ENCODE measurements at regions not wholly inside any gene's neighbourhood (a gene's known extent, or its start where the extent isn't known, plus 50 kb on each side); places are given as distances from the start of the nearest gene placed in this dataset.

DNA sequence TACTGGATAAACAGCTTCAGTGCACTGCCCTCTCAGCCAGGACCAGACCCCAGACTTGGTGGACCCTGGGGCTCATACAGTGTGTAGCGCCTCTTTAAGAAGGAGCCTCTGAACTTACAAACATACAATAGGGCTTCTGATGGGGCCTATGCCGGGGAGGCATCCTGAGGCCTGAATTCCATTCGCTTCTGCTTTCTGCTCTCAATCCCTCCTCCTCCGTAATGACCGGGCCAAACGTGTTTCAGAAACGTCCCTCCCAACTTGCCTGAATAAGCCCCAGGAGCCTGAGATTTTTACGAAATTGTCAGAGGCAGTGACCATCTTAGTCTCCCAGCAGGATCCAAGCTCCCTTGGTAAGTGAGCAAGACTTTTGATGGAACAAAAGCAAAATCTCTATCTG, 128.1 kb upstream of the BOD1 start:
- DNase-seq: no peak

DNA sequence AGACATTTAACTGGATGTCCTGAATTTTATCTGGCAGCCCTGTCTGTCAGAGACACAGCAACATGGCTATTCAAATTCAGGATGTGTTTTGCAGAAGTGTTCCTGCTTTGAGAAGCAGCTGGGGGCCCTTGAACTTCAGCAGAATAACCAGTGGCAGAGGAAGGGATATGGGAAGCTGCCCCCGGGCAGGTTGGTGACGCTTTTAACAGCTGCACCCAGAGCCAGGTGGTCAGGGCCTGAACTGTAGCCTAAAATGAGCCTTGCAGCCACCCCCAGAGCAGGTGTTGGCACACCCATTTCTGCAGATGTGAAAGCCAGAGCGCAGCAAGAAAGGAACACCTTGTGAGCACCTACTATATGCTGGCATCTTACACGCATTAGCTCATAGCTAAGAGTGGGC, 128.7 kb upstream of the BOD1 start:
- peak; percentile 3 for DNase-seq

DNA sequence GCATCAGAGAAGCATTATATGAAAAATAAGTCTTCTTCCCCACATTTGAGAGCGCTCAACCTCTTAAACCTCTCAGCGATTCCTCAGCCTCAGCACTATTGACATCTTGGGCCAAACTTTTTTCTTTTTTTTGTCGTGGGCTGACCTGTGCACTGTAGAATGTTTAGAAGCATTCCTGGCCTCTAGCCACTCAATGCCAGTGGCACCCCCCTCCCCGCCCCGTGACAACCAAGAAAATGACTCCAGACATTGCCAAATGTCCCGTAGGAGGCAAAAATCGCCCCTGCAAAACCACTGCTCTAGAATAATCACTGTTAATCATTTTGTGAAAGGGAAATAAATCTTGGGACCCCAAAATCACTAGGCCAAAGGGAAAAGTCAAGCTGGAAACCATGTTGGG, 129.1 kb upstream of the BOD1 start:
- DNase-seq: no peak

DNA sequence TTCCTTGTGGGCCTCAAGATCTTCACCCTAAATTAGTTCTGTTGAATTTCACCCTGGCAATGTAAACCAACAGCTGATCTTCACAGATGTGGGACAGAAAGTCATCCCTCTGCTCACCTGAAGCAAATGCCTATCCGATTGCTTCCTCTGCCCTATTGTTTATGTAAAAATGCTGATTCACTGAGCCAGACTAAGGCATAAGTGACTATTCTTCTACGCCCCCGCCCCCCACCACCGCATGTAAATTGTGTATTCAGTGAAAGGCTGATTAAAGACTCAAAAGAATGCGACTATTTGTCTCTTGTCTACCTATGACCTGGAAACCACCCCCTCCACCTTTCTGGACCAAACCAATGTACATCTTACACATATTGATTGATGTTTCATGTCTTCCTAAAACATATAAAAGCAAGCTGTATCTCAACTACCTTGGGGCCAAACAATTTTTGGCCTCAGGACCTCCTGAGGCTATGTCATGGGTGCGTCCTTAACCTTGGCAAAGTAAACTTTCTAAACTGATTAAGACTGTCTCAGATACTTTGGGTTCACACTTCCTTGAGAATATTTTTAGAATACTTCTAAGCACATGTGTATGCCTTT, 129.7 kb upstream of the BOD1 start:
- no peak for DNase-seq

DNA sequence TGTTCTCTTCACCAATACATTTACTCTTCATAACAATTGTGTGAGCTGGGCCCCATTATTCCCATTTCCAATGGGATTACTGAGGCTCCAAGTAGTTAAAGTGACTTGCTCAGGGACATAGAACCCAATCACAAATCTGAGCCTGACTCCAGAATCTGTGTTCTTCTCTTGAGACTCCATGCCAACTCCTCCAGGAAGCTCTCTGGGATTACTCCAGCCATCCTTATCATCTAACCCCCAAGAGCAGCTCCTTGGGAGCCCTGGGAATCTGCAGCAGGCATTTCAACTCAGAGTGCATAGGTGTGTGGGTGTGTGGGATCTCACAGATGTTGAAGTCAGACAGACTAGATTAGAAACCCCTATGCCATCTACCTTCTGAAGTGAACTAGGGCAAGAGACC, 131.4 kb upstream of the BOD1 start:
- DNase-seq: no peak

DNA sequence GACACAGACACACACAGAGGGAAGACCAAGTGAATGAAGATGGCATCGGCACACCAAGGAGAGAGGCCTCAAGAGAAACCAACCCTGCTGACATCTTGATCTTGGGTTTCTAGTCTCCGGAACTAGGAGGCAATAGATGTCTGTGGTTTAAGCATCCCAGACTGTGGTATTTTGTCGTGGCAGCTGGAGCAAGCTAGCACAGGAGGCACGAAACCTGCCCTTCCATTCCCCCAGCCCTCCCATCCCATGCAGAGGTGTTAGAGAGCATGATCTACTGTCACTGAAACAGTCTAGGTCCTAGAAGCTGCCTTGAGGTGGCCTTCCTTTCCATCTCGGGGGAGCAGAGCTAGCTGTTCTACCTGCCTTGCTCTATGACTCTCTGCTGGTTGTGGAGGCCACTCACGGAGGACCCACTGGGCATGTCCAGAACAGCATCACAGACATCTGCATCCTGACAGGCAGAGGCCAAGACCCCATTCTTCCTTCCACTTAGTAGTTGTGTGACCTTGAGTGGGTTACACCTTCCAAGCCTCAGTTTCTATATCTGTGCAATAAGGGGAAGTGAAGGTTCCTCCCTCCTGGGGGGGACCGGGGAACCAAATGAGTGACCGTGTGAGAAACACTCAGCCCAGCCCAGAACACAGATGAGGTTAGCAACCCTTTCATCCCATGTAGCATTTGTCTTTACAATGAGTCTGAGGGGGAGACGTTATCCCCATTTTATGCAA, 134.3 kb upstream of the BOD1 start:
- DNase-seq: no peak

DNA sequence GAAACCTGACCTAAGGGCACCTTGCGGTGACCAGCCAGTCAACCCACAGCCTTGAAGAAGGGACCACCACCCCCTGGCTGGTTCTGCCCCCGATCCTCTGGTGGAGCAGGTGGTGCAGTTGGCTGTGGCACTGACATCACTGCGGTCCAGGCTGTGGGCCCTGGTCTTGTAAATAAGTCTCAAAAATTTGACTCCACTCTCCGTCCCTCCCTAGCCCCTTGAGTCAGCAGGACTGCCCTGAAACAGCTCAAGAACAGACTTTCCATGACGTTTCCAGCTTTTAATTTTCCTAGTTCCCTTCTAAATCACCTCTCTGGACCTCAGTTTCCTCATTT, 134.8 kb upstream of the BOD1 start:
- no peak for DNase-seq

DNA sequence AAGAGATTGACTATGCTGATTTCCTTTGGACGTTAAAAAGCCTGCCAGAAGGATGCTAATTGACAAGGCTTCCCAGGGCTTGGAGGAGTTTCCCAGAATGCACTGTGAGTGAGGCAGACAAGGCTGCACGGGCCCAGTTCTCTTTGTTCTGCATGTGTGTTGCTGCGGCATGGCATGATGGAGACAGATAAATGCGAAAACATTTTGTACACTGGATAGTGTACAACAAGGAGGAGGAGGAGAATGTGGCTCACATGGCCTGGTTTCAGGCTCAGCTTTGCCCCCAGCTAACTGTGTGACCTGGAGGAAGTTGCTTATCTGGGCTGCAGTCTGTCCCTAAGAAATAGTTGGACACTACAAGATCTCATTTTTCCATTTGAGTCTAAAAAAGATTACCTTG, 135.5 kb upstream of the CPEB4 start:
- no peak for DNase-seq

DNA sequence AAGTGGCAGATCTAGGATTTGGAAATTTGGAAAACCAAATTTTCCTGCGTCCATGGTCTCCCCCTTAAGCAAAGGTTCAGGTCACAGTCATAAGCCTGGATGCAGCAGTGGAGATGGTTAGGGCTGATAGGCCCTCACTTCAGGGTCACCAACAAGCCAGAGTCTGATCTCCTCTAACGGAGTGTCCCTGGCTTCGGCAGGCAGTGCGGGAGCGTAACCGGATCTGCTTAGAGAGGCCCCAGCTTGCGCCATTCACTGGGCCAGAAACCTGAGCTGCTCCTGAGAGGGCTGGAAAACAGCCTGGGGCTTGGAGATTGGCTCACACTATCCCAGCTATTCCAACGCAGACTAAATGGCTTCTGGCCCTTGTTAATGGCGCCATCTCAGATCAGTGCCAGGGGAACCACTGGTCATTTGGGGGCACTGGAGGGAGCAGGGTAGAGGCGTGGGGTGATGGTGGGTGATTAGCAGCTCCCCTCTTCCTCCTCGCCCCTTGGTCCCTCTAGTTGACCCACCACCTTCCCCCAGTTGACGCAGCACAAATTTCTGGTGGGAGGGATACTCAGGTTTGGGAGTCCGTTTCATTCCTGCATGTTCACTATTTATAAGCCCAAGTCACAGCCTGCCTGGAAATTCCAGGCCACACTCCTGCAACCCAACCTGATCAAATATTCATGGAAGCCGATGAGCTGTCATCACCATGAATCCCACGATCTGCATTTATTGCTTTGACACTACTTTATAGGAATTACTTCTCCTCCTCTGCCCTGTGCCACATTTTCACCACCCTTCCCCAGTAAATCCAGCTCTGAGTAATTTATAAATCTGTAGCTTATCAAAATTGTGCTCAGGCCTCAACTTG, 134.6 kb upstream of the CPEB4 start:
- no peak for DNase-seq

DNA sequence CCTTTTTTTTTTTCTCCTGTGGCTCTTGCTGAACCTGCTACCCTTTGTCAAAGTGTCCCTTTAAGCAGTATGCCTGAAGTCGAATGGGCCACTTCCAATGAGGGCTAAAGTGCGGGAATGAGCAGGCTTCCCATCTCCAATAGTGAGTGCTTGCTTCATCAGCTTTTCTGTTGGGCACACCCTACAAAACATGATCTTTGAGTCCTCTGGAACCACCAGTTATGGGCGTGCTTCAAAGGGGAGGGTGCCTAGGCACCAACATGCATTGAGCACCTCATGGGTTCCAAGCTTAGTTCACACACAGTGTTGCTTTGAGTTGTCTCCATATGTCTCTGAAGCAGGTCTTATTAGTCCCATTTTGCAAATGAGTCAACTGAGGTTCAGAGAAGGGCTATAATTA, 132.8 kb upstream of the CPEB4 start:
- no peak for DNase-seq

DNA sequence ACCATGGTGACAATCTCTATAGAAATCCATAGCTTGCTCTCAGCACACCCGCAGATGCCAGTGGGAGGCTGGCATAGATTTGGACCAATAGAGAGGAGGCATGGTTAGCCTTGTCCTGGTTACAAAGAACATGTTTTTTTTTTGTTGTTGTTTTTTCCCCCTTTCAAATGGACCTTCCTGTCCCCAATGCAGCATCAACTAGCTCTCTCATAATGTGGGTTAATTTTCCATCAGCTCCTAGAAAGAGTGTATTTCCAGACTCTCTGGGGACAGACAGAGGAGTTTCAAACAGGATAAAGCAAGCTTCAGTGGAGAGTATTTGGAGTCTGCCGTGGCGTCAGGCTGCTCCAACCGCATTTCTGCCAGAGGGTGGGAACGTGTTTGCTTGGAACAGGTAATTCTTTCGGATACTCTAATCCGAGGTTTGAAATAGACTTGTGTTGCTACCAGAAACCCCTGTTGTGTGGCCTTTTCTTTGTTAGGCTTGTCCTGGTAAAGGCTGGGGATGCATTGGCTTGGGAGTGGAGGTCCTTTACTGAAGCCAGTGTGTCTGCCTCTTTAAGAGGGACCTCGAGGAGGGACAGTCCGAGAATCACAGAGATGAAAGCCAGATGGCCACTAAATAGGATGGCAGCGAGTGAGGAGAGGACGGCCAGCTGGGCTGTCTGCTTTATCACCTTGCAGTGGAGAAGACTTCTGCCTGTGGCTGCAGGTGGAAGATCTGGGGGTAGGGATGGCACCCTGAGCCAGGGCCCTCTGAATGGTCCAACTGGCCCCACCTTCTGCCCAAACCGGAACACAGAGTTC, 130.5 kb upstream of the CPEB4 start:
- DNase-seq: no peak

DNA sequence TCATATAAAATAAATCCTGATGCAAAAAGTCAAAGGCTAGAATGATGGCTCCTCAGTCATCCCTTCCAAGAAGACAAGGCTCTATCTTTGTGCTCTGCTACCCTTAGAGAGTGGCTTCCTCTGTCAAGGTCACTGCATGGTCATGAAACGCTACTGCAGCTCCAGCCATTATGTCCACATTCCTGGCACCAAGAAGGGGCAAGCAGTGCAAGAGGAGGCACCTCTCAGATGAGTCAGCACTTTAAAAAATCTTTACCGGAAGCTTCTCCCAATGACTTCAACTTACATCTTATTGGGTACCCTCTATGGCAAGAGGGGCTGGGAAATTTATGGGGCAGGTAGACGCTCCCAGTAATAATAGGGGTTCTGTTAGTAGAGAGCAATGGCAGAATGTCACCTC, 129.5 kb upstream of the CPEB4 start:
- no peak for DNase-seq

DNA sequence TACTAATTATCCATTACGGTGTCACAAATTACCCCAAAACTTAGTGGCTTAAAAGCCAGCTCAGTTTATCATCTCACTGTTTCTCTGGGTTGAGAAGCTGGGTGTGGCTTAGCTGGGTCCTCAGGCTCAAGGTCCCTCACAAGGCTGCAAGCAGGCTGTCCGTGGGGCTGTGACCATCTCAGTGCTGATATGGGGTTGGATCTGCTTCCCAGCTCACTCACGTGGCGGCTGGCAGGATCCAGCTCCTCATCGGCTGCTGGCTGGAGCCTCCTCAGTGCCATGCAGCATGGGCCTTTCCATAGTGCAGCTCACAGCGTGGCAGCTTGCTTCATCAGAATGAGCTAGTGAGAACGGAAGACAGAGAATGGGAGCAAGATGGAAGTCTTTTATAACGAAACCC, 128.5 kb upstream of the CPEB4 start:
- DNase-seq: no peak

DNA sequence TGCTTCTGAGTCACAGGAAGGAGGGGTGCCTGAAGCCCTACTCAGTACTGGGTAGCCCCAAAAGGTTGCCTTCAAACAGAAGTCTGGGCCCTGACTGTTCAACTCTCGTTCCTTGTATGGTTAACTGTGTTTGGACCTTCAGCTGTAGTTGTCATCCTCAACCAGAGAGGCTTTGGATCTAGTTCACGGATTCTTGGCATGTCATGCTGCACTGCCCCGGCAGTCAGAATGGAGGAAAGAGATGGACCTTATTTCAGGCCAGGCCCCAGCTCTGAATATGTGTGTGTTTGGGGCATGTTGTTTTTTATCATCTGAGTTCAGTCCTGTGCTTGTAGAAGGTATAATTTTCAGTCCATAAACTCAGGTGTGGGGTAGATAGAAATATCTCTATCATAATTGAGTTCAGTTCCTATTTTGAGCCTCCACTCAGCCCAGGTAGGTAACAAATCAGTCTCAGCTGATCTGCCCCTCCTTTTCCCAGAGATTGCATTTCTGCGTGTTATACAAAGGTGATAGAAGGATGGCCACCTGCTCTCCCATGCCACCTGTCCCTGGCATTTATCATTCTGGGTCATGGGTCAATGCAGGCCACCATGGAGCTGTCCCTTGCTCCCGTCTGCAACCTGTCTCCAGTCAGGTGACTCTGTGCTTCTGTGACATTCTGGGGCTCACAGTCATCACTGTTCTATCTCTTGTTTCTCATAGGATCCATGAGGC, 127.5 kb upstream of the CPEB4 start:
- no peak for DNase-seq

DNA sequence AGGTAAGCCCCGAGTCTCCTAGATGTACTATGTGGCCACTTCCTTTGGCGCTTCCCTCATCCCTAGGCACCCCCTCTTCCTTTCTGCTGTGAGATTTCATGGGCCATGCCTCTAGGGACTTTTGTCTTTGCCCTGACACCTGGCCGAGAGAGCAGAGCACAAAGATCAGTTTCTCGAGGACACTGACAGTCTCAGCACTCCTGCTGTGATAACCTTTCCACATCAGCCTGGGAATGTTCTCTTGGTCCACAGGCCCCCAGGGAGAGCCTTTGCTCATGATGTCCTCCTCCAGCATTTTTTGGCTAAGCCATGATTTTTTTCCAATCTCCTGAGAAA, 127.0 kb upstream of the CPEB4 start:
- no peak for DNase-seq

DNA sequence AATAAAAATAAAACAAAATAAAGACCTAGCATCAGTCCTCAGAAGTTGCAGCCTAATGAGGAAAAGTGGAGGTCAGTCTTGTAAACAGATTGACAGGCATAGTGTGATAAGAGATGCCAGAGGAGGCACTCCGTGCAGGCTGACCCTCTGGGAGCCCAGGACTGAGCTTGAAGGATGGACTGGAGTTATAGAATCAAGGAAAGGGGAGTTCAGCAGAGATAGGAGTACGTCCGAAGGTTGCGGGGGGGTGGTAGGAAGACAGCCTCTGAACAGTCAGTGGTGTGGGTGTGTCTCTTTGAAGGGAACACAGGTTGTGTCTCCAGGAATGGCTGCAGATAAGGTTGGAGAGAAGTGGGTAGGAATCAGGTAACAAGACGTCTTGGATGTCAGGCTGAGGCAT, 126.1 kb upstream of the CPEB4 start:
- DNase-seq: no peak

DNA sequence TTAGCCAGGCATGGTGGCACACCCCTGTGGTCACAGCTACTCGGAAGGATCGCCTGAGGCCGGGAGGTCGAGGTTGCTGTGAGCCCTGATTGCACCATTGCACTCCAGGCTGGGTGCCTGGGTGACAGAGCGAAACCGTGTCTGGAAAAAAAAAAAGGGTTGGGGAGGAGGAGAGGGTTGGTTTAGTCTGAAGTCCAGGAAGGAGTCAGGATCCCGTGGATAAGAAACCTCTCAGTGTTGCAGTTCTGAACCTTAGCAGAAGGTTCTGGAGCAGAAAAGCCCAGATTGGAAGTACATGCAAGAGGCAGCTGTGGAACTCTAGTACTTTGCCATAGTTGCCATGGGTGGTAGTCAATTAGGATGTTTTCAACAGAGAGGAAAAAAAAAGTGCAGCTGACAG, 125.2 kb upstream of the CPEB4 start:
- no peak for DNase-seq

DNA sequence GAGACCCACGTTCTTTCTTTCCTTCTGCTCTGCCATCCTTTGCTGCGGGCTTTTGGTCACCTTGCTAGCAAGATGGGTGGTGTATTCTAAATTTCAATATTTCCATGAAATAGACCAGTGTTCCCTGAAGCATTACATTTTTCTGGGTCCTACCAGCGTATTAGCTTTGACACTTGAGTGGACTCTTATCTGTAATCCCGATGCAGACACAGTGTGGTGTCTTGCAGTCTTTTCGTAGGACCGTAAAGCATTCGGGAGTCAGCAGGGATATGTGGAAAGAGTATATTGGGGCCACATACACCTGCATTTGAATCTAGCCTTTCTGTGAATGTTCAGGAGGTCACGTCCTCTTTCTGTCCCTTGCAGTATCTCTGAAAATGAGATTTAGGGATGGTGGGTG, 124.7 kb upstream of the CPEB4 start:
- DNase-seq: no peak

DNA sequence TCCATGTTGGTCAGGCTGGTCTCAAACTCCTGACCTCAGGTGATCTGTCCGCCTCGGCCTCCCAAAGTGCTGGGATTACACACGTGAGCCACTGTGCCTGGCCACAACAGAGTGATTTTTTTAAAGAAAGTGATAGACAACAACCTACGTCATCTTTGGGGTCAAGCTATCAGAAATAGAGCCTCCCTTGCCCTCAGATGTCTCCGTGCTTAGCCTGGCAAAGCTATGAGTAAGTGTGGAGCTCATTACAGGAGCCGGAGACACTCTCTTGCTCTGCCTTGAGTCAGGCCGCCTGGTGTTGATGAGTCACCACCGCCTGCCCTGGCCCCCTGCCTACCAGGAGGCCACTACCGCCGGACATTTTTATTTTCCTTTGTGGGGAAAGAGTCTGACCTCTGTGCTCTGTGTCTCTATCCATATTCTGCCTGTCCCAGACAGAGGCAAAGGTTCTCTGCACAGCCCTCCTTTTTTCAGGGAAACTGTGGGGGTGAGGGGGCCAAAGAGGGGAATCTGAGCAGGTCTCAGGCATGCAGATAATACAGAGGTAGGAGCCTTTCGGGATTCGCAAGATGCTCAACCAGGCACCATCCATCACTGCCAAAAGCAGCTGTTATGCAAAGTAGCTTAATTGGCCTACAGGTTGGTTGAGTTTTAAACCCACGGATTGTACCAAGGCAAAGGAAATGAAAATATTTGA, 123.7 kb upstream of the CPEB4 start:
- DNase-seq: no peak

DNA sequence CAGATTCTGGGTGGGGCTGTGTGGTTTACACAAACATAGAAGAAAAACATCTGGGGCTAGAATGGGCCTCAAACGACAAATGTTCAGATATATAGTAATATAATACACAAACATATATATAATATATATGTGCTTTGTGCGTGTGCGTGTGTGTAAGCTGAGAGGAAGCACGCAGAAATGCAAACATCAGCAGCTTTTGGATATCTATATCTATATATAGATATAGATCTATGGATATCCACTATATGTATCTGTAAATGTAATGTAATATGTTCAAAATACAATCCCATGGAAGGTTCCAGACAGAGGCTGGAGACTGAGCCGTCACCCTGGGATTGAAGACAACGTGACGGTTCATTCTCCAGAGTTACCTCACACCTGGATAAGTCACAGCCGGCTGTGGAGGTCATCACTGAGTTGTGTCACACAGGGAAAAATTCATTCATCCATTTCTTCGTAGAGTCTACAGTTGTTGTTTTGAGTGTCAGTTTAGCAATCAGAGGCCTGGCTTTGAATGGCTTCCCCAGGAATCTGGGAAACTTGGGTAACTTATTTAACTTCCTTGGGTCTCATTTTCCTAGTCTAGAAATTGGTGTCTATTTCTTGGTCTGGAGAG, 123.0 kb upstream of the CPEB4 start:
- DNase-seq: no peak

DNA sequence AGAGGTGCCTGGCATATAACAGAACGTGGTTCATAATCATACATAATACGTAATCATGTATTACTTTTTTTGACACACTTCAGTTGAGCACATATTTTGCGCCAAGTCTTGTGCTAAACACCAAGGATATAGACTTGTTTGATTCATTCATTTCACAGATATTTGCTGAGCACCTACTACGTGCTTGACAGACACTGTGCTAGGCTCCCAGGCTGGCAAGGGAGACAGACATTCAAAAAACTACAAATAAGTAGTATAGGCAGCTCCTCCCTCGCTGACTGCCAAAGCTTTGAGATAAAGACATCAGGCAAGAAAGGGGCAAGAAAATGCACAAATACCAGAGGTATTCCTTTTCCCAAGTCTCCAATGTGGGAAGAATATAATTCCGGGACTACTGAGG, 122.5 kb upstream of the CPEB4 start:
- no peak for DNase-seq
